ENCODE measurements at regions not wholly inside any gene's neighbourhood (a gene's known extent, or its start where the extent isn't known, plus 50 kb on each side); places are given as distances from the start of the nearest gene placed in this dataset.

DNA sequence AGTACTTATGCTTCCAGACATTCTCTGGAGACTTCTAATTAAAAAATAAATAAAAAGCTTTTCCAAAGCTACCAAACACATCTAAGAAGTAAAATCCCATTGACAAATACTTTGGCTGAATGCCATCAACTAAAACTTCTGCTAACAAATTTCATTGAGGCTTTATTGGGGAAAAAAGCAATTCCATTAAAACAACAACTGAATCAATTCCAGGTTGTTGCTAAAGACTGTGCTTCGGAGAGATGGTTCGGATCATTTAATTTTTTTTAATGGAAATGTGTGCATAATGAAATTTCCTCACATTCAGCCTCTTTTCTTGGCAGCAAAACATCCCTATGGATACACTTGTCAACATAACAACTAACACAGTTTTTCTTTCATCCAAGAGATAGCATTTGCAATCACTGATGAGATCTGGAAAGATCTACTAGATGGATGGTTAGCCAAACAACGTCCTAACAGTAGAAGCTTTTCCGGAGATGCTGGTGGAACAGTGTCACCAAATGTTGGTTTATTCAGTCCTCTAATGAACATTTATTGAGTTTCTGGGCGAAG, 446.1 kb upstream of the FAM98A start:
- Mint-ChIP-seq H3K27ac (no peak overlapping the region), H3K9me3 (no peaks in the 10 kb centered on the region), H3K4me3 (no peak overlapping the region), H3K36me3 (ENCODE audit: low read depth) (no peaks in the 10 kb centered on the region), H3K27me3 (ENCODE audit: low read depth) (no peaks in the 10 kb centered on the region), H3K4me1 (ENCODE audit: low read depth) (no peaks in the 10 kb centered on the region)
- DNase-seq, result no peak
- CTCF ChIA-PET, result no interaction called here
- intact Hi-C loops (cut with micrococcal nuclease), result no loop called here

DNA sequence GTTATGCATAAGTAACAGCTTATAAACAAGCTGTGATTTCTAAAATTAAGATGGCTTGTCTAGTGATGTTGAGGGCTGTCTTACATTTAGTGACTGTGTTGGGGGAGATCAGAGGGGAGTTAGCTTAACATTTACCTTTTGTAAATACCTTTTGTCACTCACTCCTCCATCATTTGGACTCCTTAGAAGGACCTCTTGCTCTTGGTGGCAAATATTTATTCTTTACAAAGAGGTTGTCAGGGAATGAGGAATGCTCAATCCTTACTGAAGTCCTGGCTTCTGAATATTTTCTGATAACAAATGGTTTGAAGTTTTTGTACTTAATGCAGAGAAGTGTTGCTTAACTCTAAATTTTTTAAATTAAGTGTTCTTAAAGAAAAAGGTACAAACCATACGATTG, 438.8 kb upstream of the FAM98A start:
- CTCF ChIA-PET, result no interaction called here
- no peaks in the 10 kb centered on the region for H3K9me3 Mint-ChIP-seq
- H3K4me1 Mint-ChIP-seq (ENCODE audit: low read depth), result no peaks in the 10 kb centered on the region
- H3K27ac Mint-ChIP-seq, result no peak overlapping the region
- H3K27me3 Mint-ChIP-seq (ENCODE audit: low read depth), result no peaks in the 10 kb centered on the region
- no peak for DNase-seq
- H3K4me3 Mint-ChIP-seq, result no peak overlapping the region
- intact Hi-C loops (cut with micrococcal nuclease), result no loop called here
- H3K36me3 Mint-ChIP-seq (ENCODE audit: low read depth), result no peaks in the 10 kb centered on the region

DNA sequence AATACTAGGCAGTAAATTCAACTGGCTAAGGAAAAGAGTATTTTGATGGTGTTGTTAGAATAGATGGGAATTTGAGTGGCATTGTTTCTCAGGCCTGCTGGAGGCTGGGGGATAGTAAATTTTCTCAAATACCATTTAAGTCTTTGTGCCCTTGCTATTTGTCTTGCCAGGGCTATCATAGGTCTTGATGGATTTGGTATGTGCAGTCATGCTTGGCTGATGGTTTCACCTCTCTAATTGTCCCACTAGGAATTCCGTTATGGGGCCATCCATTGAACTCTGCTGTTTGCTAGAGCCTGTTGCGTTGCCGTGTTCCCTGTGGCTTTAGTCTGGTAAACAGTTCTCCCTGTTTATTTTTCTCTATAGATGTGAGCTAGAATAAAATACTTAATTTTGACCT, 438.1 kb upstream of the FAM98A start:
- CTCF ChIA-PET, result interaction anchor here (0.7 kb wide), 1 partner anchor 692 kb away, joined by 3 read pairs; no protein-coding TSS in a partner anchor
- Mint-ChIP-seq H3K27me3 (ENCODE audit: low read depth) (no peaks in the 10 kb centered on the region), H3K4me1 (ENCODE audit: low read depth) (no peaks in the 10 kb centered on the region), H3K27ac (no peak overlapping the region), H3K4me3 (no peak overlapping the region), H3K9me3 (no peaks in the 10 kb centered on the region), H3K36me3 (ENCODE audit: low read depth) (no peaks in the 10 kb centered on the region)
- intact Hi-C loops (cut with micrococcal nuclease), result no loop called here
- no peak for DNase-seq

DNA sequence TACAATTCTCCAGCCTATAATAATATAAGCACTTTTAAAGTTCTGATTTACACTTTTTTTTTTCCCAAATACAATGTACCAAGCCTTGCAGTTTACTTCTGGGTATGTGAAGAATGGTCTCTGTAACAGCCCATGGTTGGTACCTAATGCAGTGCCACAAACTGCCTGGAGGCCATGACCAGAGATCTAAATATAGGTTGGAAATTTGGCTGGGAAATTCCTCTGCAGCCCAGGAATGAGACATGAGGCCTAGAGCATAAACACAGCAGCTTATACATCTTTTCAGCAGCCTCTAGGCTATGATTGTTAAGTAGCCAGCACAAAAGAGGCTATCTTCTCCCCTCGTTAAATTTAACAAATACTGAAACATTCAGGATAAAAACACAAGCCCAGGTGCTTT, 432.0 kb upstream of the FAM98A start:
- no peaks in the 10 kb centered on the region for H3K4me1 Mint-ChIP-seq (ENCODE audit: low read depth)
- H3K4me3 Mint-ChIP-seq, result no peak overlapping the region
- H3K27me3 Mint-ChIP-seq (ENCODE audit: low read depth), result no peaks in the 10 kb centered on the region
- DNase-seq, result no peak
- no peaks in the 10 kb centered on the region for H3K36me3 Mint-ChIP-seq (ENCODE audit: low read depth)
- intact Hi-C loops (cut with micrococcal nuclease), result no loop called here
- H3K27ac Mint-ChIP-seq, result no peak overlapping the region
- CTCF ChIA-PET, result no interaction called here
- no peaks in the 10 kb centered on the region for H3K9me3 Mint-ChIP-seq

DNA sequence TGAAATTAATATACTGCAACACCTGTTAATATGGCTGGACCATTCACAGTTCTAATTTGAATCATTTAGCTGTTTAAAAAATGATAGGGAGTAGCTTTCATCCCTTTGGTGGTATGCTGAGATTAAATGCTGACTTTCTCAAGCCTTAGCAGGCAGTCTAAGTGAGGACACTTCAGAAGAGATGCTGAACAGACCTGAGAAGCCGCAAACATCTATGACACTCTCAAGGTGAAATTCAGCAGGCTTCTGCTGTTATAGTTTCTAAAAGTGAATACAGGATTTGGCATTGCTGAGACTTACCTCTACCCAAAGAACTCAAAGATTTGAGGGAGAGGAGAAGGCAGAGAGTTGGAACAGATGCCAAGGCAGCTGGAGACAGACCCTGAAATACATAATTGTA, 431.2 kb upstream of the FAM98A start:
- H3K4me3 Mint-ChIP-seq, result no peak overlapping the region
- no peaks in the 10 kb centered on the region for H3K9me3 Mint-ChIP-seq
- H3K27me3 Mint-ChIP-seq (ENCODE audit: low read depth), result no peaks in the 10 kb centered on the region
- no peak overlapping the region for H3K27ac Mint-ChIP-seq
- DNase-seq, result no peak
- H3K4me1 Mint-ChIP-seq (ENCODE audit: low read depth), result no peaks in the 10 kb centered on the region
- CTCF ChIA-PET, result no interaction called here
- intact Hi-C loops (cut with micrococcal nuclease), result no loop called here
- H3K36me3 Mint-ChIP-seq (ENCODE audit: low read depth), result no peaks in the 10 kb centered on the region

DNA sequence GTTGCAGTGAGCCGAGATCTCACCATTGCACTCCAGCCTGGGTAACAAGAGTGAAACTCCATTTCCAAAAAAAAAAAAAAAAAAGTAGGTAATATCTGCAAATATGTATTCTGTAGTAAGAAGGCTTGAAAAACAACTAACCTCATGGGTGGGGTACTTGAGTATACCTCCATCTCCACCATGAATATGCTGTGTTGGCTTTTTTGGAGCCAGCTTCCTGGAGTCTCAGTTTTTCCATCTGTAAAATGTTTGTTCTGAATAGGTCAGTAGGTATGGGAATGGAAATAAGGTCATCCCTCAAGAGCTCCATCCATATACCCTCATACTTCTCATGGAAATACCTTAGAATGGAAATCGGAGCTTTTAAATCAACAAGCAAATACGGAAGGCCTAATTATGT, 430.0 kb upstream of the FAM98A start:
- no peak overlapping the region for H3K27ac Mint-ChIP-seq
- DNase-seq, result no peak
- intact Hi-C loops (cut with micrococcal nuclease), result no loop called here
- CTCF ChIA-PET, result interaction anchor here (1.2 kb wide), 1 partner anchor 16 kb away, joined by 3 read pairs; no protein-coding TSS in a partner anchor
- no peaks in the 10 kb centered on the region for H3K4me1 Mint-ChIP-seq (ENCODE audit: low read depth)
- no peaks in the 10 kb centered on the region for H3K9me3 Mint-ChIP-seq
- H3K4me3 Mint-ChIP-seq, result no peak overlapping the region
- H3K36me3 Mint-ChIP-seq (ENCODE audit: low read depth), result no peaks in the 10 kb centered on the region
- H3K27me3 Mint-ChIP-seq (ENCODE audit: low read depth), result no peaks in the 10 kb centered on the region

DNA sequence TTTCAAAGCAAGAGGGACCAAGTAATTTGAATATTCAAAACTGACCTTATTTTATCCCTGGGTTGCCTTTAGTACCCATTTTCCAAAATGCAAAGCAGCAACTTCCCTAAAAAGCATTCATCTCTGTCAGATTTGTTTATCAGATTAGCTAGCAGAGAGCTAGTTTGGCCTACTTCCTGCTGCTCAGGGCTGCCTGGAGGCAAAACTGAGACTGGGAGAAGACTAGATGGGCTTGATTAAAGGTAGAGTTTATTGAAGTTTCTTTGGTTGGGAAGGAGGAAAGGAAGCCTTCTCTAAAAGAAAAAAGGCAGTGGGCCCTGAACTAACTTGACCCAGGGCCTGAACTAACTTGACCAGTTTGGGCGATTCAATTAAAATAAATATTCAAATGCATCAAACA, 426.1 kb upstream of the FAM98A start:
- CTCF ChIA-PET, result no interaction called here
- no peak for DNase-seq
- no peak overlapping the region for H3K4me3 Mint-ChIP-seq
- H3K36me3 Mint-ChIP-seq (ENCODE audit: low read depth), result no peaks in the 10 kb centered on the region
- intact Hi-C loops (cut with micrococcal nuclease), result no loop called here
- no peaks in the 10 kb centered on the region for H3K9me3 Mint-ChIP-seq
- no peak overlapping the region for H3K27ac Mint-ChIP-seq
- H3K4me1 Mint-ChIP-seq (ENCODE audit: low read depth), result no peaks in the 10 kb centered on the region
- no peaks in the 10 kb centered on the region for H3K27me3 Mint-ChIP-seq (ENCODE audit: low read depth)

DNA sequence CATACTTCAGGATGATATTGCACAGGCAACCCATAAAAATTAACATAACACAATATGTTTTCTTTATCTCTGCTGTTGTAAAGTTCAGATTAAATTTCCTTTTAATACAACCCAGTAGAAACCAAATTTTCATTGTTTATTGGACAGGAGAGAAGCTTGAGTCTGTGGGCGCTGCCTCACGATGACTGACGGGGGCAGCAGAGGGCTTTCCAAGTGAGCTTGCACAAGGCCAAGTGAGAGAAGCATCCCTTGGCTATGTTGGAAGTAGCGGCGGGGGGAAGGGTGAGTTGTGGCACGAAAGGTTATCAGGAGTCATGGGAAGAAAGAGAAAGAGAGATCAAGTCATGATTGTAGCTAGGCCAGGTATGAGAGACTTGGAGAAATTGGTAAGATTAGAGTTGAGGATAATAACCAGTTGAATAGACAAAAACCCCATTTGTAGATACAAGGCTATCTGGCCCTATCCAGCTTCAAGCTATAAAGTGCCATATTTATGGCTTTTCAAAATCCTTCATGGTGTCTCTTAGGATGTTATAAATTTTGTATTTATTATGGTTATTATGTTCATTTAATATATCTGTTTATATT, 413.7 kb upstream of the FAM98A start:
- DNase-seq, result peak; percentile 53
- CTCF ChIA-PET, result interaction anchor here (0.9 to 1.2 kb wide), 2 partner anchors 17 to 37 kb away, joined by 3 read pairs; no protein-coding TSS in a partner anchor
- no peaks in the 10 kb centered on the region for H3K27me3 Mint-ChIP-seq (ENCODE audit: low read depth)
- H3K27ac Mint-ChIP-seq, result no peak overlapping the region
- no peak overlapping the region for H3K4me3 Mint-ChIP-seq
- intact Hi-C loops (cut with micrococcal nuclease), result loop anchor here (2.0 kb wide), 1 partner anchor 1398 kb away; no protein-coding TSS in a partner anchor
- H3K36me3 Mint-ChIP-seq (ENCODE audit: low read depth), result no peaks in the 10 kb centered on the region
- H3K4me1 Mint-ChIP-seq (ENCODE audit: low read depth), result no peaks in the 10 kb centered on the region
- peaks cover 7% of the 10 kb centered on the region for H3K9me3 Mint-ChIP-seq

DNA sequence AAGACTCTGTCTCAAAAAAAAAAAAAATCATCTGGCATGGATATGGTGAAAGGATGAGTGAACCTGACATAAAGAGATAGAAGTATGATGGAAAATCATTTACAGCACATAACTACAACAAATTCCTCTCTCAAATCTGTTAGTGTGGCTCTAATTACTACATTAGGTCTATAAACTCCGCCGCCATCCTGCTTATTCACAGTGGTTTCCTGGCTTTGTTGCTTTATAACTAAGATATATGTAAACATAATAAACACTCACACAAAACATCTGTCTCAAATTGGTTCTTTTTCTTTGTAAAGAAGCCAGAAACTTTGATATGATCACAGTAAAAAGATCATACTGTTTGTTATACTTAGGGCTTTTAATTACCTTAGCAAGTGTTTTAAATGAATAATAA, 412.6 kb upstream of the FAM98A start:
- Mint-ChIP-seq H3K4me1 (ENCODE audit: low read depth) (no peaks in the 10 kb centered on the region), H3K27me3 (ENCODE audit: low read depth) (no peaks in the 10 kb centered on the region), H3K27ac (no peak overlapping the region), H3K4me3 (no peak overlapping the region), H3K9me3 (peaks cover 7% of the 10 kb centered on the region), H3K36me3 (ENCODE audit: low read depth) (no peaks in the 10 kb centered on the region)
- no peak for DNase-seq
- CTCF ChIA-PET, result no interaction called here
- intact Hi-C loops (cut with micrococcal nuclease), result loop anchor here (2.0 kb wide), 1 partner anchor 1399 kb away; no protein-coding TSS in a partner anchor

DNA sequence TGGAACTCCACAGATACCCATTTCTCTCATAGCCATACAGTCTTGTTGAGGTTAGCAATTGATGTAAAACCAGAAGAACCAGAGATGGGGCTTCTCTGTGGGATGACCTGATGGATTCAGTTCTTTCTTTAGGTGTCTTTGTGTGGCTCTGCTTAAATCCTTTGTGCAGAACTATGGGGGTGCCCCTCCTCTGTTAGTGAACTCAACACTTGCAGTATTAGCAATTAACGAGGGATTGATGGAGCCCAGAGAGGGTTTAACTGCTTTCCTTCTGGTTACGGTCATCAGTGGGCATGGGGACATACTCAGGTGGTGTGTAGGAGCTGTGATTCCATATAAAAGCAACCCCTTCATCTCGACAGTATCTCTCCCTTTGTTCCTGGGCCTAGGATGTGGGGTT, 406.8 kb upstream of the FAM98A start:
- no peaks in the 10 kb centered on the region for H3K4me1 Mint-ChIP-seq (ENCODE audit: low read depth)
- CTCF ChIA-PET, result no interaction called here
- intact Hi-C loops (cut with micrococcal nuclease), result no loop called here

DNA sequence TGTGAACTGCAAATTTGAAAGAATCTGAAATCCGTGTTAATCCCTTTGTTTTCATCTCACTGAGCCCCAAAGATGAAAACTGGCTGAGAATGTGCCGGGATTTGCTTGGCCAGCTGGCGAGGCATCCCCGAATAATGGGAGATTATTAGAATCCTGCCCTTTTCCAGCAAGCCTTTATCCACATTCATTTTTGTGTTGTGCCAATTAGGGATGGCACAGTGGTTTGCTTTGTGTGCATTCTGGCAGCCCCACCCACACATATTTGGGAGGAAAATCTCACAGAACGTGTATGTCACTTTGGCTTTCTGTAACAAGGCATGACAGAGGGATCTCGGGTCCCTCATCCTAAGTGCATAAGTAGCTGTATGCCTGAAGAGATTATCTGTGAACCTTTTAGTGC, 405.8 kb upstream of the FAM98A start:
- Mint-ChIP-seq H3K9me3 (no peaks in the 10 kb centered on the region), H3K27me3 (ENCODE audit: low read depth) (no peaks in the 10 kb centered on the region), H3K27ac (no peak overlapping the region), H3K4me1 (ENCODE audit: low read depth) (no peaks in the 10 kb centered on the region), H3K4me3 (no peak overlapping the region), H3K36me3 (ENCODE audit: low read depth) (no peaks in the 10 kb centered on the region)
- intact Hi-C loops (cut with micrococcal nuclease), result no loop called here
- no peak for DNase-seq
- CTCF ChIA-PET, result no interaction called here

More for the DNA sequence above, 406.8 kb upstream of the FAM98A start:
- H3K36me3 Mint-ChIP-seq (ENCODE audit: low read depth), result no peaks in the 10 kb centered on the region
- H3K27me3 Mint-ChIP-seq (ENCODE audit: low read depth), result no peaks in the 10 kb centered on the region
- no peaks in the 10 kb centered on the region for H3K9me3 Mint-ChIP-seq
- H3K27ac Mint-ChIP-seq, result no peak overlapping the region
- H3K4me3 Mint-ChIP-seq, result no peak overlapping the region
- DNase-seq, result no peak

DNA sequence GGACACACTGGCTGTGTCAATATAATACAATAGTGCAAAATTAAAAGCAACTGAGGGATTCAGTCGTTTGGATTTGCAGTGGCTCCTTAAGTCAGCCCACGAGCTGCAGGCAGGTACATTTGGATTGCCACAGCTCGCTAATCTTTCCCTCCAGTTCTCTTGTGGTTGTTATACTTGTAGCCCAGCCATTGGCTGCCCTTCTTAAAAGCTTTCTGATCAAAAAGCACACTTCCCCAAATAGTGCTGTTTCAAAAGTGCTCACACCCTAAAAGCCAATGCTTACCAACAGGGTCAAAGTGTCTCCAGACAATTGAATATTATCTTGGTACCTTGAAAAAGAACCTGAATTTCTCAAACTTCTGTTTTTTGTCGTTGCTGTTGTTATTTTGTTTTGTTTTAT, 404.7 kb upstream of the FAM98A start:
- DNase-seq, result no peak
- CTCF ChIA-PET, result no interaction called here
- Mint-ChIP-seq H3K27me3 (ENCODE audit: low read depth) (no peaks in the 10 kb centered on the region), H3K36me3 (ENCODE audit: low read depth) (no peaks in the 10 kb centered on the region), H3K4me1 (ENCODE audit: low read depth) (no peaks in the 10 kb centered on the region), H3K27ac (no peak overlapping the region), H3K4me3 (no peak overlapping the region), H3K9me3 (no peaks in the 10 kb centered on the region)
- intact Hi-C loops (cut with micrococcal nuclease), result no loop called here

DNA sequence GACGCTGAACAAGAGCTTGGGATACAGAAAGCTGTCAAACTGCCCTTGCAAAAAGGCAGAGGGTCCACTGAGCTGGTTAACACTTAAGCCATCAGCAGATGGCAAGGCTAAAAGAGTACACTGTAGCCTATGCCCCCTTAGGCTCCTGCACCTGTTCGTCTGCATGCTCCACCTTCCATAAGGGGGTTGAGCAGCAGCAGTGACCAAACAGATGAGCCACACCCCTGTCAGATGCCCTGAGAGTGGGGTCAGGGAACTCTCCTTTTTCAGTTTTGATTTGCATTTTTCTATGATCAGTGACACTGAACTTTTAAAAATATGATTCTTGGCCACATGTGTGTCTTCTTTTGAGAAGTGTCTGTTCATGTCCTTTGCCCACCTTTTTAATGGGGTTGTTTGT, 402.5 kb upstream of the FAM98A start:
- no peak overlapping the region for H3K4me3 Mint-ChIP-seq
- peaks cover 12% of the 10 kb centered on the region for H3K9me3 Mint-ChIP-seq
- H3K4me1 Mint-ChIP-seq (ENCODE audit: low read depth), result no peaks in the 10 kb centered on the region
- CTCF ChIA-PET, result no interaction called here
- no peaks in the 10 kb centered on the region for H3K36me3 Mint-ChIP-seq (ENCODE audit: low read depth)
- H3K27ac Mint-ChIP-seq, result no peak overlapping the region
- DNase-seq, result no peak
- no peaks in the 10 kb centered on the region for H3K27me3 Mint-ChIP-seq (ENCODE audit: low read depth)
- intact Hi-C loops (cut with micrococcal nuclease), result no loop called here

All from activated naive CD4-positive, alpha-beta T cell treated with anti-CD3 and anti-CD28 coated beads for 36 hours (primary cell).